HG03432 (cell line): ENCODE measurements at regions not wholly inside any gene's neighbourhood (a gene's known extent, or its start where the extent isn't known, plus 50 kb on each side); places are given as distances from the start of the nearest gene placed in this dataset.

Experiments
- ATAC-seq: cut with Tn5 transposase; IDR thresholded peaks from one replicate; pipeline ENCODE4 v1.9.1; 2021; ENCODE audit warnings: mild to moderate bottlenecking, moderate library complexity; ENCODE audit not compliant: unreplicated experiment

DNA sequence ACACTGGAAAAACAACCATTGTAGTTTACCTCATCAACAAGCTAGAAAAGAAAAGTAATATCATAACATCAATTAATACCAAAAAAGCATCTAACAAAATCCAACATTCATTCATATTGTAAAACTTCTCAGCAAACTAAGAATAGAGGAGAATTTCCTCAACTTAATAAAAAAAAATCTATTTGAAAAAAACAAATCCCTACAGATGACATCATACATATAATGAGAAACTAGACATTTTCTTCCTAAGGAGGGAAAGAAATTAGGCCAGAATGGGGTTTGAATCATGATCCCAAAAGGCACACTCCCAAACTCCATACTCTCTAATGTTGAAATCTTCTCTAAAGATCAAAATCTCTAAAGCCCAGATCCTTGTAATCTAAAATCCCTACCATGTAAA, 460.0 kb downstream of the IRS1 start:
- no peak for ATAC-seq

DNA sequence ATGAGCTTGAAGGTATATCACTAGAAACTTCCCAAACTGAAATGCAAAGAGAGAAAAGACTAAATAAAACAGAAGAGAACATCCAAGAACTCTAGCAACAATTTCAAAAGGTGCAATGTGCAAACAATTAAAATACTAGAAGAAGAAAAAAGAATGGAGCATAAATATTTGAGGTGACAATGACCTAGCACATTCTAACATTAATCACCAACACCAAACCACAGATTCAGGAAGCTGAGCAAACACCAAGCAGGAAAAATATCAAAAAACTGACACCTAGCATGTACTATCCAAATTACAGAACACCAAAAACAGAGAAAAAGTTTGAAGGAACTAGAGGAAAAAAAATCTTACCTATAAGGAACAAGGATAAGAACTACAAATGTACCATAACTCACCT, 460.8 kb downstream of the IRS1 start:
- ATAC-seq = no peak

DNA sequence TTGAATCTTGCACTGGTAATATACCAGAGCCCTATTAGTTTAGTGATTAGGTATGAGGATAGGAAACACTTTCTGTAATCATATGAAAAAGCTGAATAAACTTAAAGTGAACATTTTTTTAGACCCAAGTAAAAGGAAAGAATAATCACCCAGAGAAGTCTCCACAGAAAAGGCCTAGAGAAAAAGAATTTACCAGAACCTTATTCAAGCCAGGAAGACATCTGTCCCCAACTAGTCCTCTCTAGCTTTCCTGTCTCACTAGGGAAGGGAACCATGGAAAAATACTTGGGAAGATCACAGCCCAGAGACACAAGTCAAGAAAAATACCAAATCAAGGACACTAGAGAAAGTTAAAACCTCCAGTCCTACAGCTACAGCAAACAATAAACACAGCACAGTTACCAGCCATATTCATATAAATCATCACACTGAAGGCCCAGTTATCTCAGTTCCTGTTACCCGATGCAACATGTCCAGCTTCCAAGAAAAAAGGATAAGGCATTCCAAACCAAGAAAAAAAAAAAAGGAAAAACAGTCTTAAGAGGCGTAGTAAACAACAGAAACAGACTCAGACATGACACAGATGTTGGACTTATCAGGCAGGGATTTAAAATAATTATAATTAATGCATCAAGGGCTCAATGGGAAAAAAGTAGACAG, 461.5 kb downstream of the IRS1 start:
- ATAC-seq = no peak

DNA sequence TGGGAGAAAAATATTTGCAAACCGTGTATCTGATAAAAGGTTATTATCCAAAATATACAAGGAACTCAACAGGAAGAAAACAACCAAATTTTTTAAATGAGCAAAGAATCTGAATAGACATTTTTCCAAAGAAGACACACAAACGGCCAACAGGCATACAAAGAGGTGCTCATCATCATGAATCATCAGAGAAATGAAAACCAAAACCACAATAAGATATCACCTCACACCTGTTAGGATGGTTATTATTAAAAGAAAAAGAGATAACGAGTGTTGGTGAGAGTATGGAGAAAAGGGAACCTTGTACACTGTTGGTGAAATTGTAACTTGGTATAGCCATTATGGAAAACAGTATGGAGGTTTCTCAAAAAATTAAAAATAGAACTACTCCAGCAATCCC, 463.3 kb downstream of the IRS1 start:
- ATAC-seq = no peak

DNA sequence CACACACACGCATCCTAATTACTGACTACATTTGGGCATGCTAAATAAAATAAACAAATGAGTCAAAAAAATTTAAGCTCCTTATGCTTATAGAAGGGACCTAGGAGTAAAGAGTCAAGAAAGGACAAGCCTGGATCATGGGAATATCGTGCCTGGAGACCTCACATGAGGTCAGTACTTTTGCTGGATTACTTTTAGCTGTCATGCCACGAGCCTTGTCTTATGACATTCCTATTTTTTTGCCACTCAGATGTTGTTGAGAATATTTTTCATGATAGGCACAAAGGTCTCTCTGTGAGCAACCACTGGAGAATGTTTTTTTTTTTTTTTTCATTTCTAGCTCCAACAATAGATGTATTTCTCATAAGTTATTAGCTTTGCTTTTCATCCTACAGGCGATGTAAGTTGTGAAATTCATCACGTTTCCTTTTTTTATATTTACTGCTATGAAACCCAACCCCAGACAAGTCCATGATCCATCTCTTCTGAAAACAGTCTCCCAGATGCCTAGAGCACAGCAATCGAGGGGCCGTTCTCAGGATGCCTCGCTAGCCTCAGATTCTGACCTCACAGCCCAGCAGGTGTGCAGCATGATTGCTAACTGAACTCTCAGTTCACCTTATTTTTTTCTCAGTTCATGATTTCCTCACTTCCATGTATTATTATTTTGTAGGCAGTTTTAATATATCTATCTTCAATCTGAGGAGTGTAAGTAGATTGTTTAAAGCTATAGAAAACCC, 464.5 kb downstream of the IRS1 start:
- ATAC-seq = no peak

DNA sequence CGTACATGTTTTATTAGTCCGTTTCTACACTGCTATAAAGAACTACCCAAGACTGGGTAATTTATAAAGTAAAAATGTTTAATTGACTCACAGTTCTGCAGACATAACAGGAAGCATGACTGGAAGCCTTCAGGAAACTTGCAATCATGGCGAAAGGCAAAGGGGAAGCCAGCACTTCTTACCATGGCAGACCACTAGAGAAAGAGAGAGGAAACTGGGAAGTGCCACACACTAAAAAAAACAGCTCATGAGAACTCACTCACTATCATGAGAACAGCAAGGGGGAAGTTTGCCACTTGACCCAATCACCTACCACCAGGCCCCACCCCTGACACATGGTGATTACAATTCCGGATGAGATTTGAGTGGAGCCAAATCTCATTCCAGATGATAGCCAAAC, 466.2 kb downstream of the IRS1 start:
- ATAC-seq = no peak

DNA sequence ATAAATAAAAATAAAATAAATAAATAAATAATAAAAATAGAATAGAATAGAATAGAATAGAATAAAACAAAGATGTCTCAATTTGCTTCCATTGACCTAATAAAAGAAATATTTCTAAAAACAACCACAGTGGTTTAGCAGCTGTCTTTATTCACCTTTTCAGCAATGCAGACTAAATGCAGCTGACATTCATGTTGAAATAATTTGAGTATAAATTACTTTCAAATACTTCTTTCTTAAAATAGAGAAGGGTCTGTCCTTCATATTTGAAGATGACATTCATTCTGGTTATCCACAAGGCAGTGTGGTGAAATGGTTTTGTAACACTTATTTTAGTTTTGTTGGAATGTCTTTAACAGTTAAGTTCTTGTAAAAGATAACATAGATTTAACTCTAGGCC, 469.4 kb downstream of the IRS1 start:
- no peak for ATAC-seq

DNA sequence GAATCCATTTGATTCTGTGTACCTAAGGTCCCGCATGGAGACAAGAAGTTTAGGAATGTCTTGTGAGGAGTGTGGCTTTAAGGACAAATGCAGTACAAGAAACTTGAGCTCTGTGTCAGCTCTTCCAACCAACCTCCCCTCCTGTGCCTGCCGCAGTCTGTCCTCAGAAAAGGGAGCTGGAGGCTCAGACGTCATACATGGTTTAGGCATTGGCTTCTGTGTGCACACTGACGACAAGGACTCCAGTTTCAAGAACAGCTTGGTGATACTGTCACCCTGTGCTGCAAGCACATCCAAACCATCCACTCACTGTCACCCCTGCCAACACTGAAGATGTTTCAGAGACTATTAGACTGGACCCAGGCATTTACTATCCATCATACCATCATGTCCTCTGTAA, 470.4 kb downstream of the IRS1 start:
- ATAC-seq = no peak

DNA sequence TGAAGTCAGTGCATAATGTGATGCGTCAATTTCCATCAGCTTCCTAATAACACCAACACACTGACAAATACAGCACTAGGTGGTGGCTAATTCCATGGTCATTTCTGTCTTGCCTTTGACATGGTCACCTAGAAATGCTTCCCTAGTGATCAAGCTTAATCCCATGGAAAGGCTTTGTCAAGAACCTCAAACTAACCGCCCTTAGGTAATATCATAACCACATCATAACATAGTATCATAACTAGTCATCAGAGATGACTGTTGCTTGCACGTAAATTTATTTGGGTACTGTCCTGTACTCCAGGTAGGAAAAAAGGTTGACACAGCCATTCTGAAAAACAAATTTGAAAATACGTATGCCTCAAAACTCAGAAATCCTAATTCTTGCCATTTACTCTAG, 471.8 kb downstream of the IRS1 start:
- ATAC-seq = no peak

DNA sequence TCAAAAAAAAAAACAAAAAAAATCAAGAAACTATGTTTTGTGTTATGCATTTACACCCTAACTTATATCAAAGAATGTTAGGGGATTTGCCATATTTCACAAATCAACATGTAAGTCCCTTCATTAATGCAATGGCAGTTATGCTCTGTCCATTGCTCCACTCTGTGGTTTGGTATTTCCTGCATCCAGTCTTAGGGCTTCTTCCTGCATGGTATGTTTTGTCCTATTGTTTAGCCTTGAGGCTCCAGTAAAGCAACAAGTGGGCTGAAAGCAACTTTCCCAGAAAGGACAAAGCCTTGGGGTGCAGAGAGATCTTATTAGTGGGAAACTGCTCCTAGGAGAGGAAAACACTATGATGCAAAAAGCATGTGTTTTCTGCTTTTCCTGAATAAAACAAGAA, 474.1 kb downstream of the IRS1 start:
- ATAC-seq = no peak

DNA sequence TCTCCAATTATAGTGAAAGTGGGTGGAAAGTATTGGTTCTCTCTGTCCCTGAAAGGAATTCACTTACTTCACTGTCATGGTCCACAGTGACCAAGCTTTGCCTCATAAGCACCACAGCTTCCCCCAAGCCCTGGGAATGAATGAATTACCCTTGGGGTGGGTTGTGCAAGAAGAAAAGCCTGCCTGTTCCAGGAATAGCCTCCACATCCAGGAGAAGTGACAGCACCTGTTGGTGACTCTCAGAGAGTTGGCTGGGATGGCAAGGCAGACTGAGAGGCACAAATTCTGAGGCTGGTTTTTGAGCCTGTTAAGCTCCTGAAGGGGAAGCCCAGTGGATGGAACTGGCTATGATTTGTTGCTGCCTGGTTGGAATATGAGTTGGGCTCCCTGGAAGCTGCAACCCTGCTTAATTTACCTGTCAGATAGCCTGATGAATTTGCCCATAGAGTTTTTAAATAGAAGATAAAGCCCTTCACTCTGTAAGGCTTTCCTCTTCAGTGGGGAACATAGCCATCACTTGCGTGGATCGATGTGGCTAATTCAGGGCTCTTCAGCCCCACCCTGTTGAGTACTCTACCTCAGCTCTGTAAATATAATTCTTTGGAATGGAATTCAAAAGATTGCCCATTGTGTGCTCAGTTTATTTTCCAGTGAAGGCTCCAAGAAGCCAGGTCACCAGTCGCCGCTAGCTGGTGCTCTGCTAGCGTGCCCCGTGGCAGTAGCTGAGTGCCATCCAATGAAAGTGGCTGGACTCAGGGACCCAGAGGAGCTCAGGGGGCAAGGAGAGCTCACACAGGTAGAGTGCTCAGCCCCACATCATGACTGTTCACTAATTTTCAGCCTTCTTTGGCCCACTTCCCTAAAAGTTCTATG, 479.3 kb downstream of the IRS1 start:
- ATAC-seq = no peak

DNA sequence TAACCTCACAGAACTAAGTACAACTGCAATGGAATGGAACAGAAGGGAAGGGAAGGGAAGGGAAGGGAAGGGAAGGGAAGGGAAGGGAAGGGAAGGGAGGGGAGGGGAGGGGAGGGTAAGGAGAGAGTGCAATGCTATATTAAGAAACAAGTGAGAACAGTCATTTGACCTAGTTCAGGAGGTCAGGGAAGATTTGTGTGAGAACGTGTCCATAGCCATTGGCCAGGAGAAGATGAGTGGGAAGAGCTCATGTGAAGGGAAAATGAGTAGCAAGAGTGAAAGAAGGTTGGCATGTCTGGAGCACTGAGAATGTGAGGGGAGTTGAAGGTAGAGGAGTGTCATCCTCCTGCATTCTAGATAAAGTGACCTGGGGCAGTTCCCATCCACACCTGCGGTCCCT, 481.6 kb downstream of the IRS1 start:
- no peak for ATAC-seq

DNA sequence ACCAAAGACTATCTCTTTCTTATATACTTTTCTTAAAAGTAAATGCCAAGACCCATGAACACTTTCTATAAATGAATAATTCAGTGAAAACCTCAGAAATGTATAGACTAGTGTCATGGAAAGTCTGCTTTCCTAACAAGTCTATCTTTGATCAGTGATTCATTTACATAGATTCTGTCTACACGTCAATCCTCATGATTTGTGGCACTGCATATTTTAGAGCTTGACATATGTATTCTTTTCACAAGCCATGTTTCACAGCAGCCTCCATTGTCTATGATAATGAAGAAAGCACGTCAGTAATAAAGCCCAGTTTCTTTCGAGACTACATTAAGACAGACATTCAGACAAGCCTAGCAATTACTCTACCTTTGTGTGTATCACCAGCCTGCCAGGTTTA, 486.6 kb downstream of the IRS1 start:
- ATAC-seq = no peak

DNA sequence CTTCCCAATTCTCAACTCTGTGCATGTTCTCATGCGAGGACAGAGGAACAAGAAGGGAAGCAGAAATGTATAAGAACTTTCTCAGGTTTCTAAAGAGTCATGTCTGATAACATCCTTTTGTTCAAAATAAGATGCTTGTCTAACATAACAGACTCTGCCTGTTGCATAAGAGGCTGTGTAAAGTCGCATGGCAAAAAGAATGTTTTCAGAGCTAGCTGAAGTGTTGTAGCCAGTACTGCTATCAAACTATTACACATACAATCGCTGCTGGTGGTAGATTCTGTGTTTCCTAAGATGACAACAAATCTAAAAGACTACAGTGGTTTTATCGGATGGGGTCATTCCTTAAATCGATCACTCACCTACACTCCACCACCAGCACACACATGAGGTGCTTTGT, 487.5 kb downstream of the IRS1 start:
- ATAC-seq = no peak

DNA sequence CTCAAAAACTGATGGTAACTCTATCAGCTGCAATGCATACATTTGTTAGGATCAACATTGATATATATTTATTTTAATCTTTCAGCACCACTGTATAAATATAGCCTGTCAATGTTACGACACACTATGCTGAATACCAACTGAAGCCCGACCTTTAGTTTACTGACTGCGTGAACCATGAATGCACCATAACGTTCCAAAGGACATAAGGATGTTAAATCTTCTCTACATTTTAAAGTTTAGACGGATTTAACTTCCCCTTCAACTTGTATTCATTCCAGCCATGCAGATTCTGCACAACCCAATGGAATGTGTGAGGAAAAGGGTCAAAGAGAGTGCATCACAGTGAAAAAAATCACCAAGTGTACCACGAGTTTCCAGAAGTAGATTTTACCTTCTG, 489.5 kb downstream of the IRS1 start:
- ATAC-seq = no peak

DNA sequence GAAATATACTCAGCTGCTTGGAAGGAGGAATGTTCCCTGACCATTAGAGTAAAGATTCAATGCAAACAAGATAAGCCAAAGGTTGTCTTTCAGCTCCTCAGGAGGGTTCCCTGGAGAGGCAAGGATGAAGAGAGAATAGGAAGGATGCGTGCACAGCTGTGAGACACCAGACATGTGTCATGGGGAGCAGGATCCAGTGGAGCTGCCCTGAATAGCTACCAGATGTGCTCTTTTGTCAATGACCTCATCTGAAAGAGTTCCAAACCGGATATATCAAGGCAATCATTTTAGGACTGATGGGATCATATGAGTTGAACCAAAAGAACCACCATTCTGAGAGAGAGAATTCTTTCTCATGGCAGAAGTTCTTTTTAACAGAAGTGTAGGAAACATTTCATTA, 490.6 kb downstream of the IRS1 start:
- ATAC-seq = no peak

DNA sequence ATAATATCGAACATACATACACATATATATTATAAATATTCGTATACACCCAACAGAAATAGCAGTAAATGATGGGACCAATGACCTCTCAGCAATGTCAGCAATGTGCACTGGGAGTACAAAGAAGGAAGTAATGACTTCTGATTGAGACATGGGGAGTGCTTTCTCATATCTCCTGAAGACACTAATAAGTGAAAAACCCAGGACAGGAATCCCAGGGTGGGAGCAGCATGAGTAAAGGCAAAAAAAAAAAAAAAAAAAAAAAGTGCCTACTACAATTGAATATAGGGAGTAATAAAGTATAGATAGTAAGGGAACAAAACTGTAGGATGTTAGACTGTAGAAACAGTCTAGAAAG, 491.3 kb downstream of the IRS1 start:
- ATAC-seq = no peak

DNA sequence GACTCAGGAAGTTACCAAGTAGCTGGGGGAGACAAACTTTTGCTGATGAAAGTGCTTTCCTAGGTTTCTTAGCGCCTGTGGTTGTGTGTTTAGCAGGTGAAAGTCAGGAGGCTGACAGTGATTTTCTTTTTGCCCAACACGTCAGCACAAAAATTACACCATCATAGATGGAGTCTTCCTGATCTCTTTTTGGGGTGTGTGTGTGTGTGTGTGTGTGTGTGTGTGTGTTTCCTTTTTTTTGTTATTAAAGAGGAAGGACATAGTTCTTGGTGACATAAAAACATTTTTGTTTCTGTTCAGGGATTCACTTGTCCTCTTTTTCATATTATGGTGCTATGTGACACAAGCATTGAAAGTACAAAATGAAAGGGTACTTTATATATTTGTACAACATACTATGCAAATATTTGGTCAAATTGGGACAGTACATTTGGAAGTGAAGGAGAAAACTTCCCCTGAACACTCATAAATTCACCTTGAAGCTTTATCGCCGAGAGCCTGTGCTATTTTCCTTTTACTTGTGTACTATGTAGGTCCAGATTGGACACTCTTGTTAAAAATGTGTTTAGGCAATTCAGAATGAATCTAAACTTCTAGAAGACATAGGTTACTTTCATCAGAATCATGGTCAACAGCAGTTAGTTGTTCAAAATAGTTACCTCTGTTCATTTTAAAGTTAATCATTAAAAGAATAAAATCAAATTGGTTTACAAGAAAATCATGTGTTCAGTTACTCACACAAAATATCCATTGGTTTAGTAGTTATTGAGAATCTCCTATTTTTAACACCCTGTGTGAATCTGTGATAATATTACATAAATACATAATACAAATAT, 491.9 kb downstream of the IRS1 start:
- no peak for ATAC-seq

DNA sequence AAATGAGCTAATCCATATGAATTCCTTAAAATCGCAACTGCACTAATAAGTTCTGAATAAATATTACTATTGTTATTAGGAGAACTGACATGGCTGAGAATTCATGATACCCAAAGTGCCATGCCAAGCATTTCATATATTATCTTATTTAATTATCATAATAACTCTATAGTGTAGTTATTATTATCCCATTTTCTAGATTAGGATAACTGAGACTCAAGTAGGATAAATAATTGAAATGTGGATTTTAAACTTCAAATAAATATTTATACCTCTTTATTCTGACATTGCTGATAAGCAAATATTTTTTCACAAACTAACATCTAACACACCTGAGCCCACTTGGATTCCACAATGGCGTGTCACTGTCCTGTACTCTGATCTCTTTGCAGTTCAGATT, 492.7 kb downstream of the IRS1 start:
- no peak for ATAC-seq

DNA sequence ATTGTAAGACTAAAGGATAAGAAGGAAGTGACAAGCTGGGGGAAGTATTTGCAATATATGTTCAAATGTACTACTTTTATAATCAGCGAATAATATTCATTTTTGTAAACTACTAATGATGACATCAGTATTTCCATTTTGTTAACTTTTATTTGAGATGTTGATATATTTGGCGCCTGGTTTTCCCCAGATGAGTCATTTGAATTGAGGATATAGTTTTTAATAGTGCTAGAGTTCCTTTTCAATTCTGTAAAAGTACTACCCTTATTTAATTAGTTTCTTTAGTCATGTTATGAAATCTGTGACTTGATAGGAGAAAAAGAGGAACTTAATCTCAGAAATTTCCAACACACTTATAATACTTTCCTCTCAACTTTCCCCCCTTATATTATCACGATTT, 495.3 kb downstream of the IRS1 start:
- ATAC-seq = no peak

DNA sequence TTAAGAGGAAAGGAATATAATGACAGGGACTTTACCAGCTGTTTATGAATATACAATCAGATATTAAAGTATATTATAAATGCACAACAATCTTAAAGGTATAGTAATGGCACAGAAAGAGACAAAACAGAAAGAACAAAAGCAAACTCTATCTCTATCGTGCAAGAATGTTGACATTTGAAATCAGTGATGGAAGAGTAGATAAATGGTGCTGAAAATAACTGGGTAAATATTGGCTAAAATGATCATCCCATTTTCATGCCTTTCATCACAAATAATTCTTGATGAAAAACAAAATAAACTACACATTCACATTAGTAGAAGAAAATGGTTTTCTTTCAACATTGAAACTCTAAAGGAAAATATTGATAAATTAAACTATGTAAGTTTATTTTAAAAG, 495.9 kb downstream of the IRS1 start:
- ATAC-seq = no peak
